HepG2 (cell line): ENCODE measurements at regions not wholly inside any gene's neighbourhood (a gene's known extent, or its start where the extent isn't known, plus 50 kb on each side); places are given as distances from the start of the nearest gene placed in this dataset.

Experiments used
- DR1 ChIP-seq: sonication (generic); formaldehyde crosslinking; IDR thresholded peaks from 2 replicates; pipeline ENCODE4 v1.8.0; 2021; ENCODE audit warnings: mild to moderate bottlenecking, missing genetic modification reagents, inconsistent platforms
- FLYWCH1 ChIP-seq: sonication (generic); formaldehyde crosslinking; IDR thresholded peaks from 2 replicates; pipeline ENCODE4 v1.8.1; 2023; ENCODE audit warnings: mild to moderate bottlenecking, missing genetic modification reagents
- HBP1 ChIP-seq: IDR thresholded peaks from 2 replicates; pipeline ENCODE4 v1.6.1; 2016; ENCODE audit warnings: low read depth, control low read depth
- NR1H2 ChIP-seq: sonication (generic); formaldehyde crosslinking; IDR thresholded peaks from 2 replicates; pipeline ENCODE4 v1.8.1; 2022; ENCODE audit warnings: low read depth, missing genetic modification reagents, borderline replicate concordance
- YEATS4 ChIP-seq: sonication (generic); formaldehyde crosslinking; IDR thresholded peaks from 2 replicates; pipeline ENCODE4 v1.4.0; 2020; ENCODE audit warnings: missing genetic modification reagents, borderline replicate concordance

GRCh38 chr16:16884451-16884850, 505.5 kb downstream of the NPIPA7 start:
- TF ChIP-seq DR1 = no peak
- TF ChIP-seq YEATS4 (CRISPR knock-in tag) = no peak
- TF ChIP-seq FLYWCH1 = no peak
- TF ChIP-seq NR1H2 = no peak
- TF ChIP-seq HBP1 (CRISPR knock-in tag) = no peak
